Stimulated activated CD8-positive, alpha-beta memory T cell treated with anti-CD3 and anti-CD28 coated beads, Interleukin-12 subunit alpha, Interleukin-12 subunit beta, amount 100 ng/mL, for 1 hour (primary cell): ENCODE measurements at regions not wholly inside any gene's neighbourhood (a gene's known extent, or its start where the extent isn't known, plus 50 kb on each side); places are given as distances from the start of the nearest gene placed in this dataset.

Experiments used
- DNase-seq: peaks from one replicate; pipeline ENCODE4 v3.0.0-alpha.2; 2020; ENCODE audit warnings: low read depth

- DNase-seq: no peak
Observed at GRCh38 chr6:138577151-138577915, 78.0 kb upstream of the NHSL1 start.

- no peak for DNase-seq
Observed at GRCh38 chr6:138580040-138580439, 80.7 kb upstream of the NHSL1 start.

GRCh38 chr6:138580801-138581200, 81.5 kb upstream of the NHSL1 start:
- DNase-seq: no peak

- DNase-seq: no peak
Observed at GRCh38 chr6:138582573-138582972, 83.3 kb upstream of the NHSL1 start.

GRCh38 chr6:138586638-138587037, 87.3 kb upstream of the NHSL1 start:
- DNase-seq: no peak

GRCh38 chr6:138588805-138589434, 89.6 kb upstream of the NHSL1 start:
- DNase-seq: peak; percentile 30

- no peak for DNase-seq
Observed at GRCh38 chr6:138590796-138591709, 91.8 kb upstream of the NHSL1 start.

GRCh38 chr6:138592749-138593123, 93.4 kb upstream of the NHSL1 start:
- no peak for DNase-seq

GRCh38 chr6:138593124-138593877, 94.0 kb upstream of the NHSL1 start:
- no peak for DNase-seq

- no peak for DNase-seq
Observed at GRCh38 chr6:138593909-138594757, 94.8 kb upstream of the NHSL1 start.

- no peak for DNase-seq
Observed at GRCh38 chr6:138594758-138595140, 95.5 kb upstream of the NHSL1 start.

- no peak for DNase-seq
Observed at GRCh38 chr6:138596126-138596525, 96.8 kb upstream of the NHSL1 start.

- no peak for DNase-seq
Observed at GRCh38 chr6:138596591-138596990, 97.3 kb upstream of the NHSL1 start.

- DNase-seq: no peak
Observed at GRCh38 chr6:138597336-138597735, 98.0 kb upstream of the NHSL1 start.

GRCh38 chr6:138598562-138599173, 99.4 kb upstream of the NHSL1 start:
- DNase-seq: no peak

GRCh38 chr6:138600261-138600660, 101.0 kb upstream of the NHSL1 start:
- DNase-seq: no peak

- DNase-seq: no peak
Observed at GRCh38 chr6:138600726-138601125, 101.4 kb upstream of the NHSL1 start.

- DNase-seq: no peak
Observed at GRCh38 chr6:138601128-138601527, 101.8 kb upstream of the NHSL1 start.

- DNase-seq: no peak
Observed at GRCh38 chr6:138605958-138606357, 106.7 kb upstream of the NHSL1 start.
